IPS-15b (cell line): ENCODE measurements at regions not wholly inside any gene's neighbourhood (a gene's known extent, or its start where the extent isn't known, plus 50 kb on each side); places are given as distances from the start of the nearest gene placed in this dataset.

ENCODE experiments used
- H3K27me3 ChIP-seq: one replicate; pipeline ENCODE4 v1.6.1; 2013; ENCODE audit warnings: low read length; ENCODE audit not compliant: control insufficient read depth, insufficient read depth
- H3K36me3 ChIP-seq: one replicate; pipeline ENCODE4 v1.6.1; 2013; ENCODE audit warnings: low read length; ENCODE audit not compliant: control insufficient read depth, insufficient read depth
- H3K4me1 ChIP-seq: one replicate; pipeline ENCODE4 v1.6.1; 2013; ENCODE audit warnings: mild to moderate bottlenecking, low read length; ENCODE audit not compliant: control insufficient read depth, insufficient read depth
- H3K4me3 ChIP-seq: one replicate; pipeline ENCODE4 v1.5.1; 2013; ENCODE audit warnings: low read depth, low read length
- H3K9ac ChIP-seq: one replicate; pipeline ENCODE4 v1.6.1; 2013; ENCODE audit warnings: low read depth, mild to moderate bottlenecking, low read length
- H3K9me3 ChIP-seq: one replicate; pipeline ENCODE4 v1.6.1; 2013; ENCODE audit warnings: mild to moderate bottlenecking, low read length; ENCODE audit not compliant: control insufficient read depth, insufficient read depth

GRCh38 chr15:29926083-29926388 lies 103.8 kb upstream of the TJP1 start:
- Histone ChIP-seq H3K27me3 (no peaks in the 10 kb centered on the region), H3K9me3 (no peaks in the 10 kb centered on the region), H3K36me3 (no peaks in the 10 kb centered on the region), H3K4me3 (no peak overlapping the region), H3K4me1 (peaks cover 11% of the 10 kb centered on the region), H3K9ac (no peak overlapping the region)

- Histone ChIP-seq H3K4me3 (no peak overlapping the region), H3K4me1 (peaks cover 15% of the 10 kb centered on the region), H3K36me3 (no peaks in the 10 kb centered on the region), H3K27me3 (no peaks in the 10 kb centered on the region), H3K9me3 (no peaks in the 10 kb centered on the region), H3K9ac (no peak overlapping the region)
Observed at GRCh38 chr15:29925227-29926082, 103.2 kb upstream of the TJP1 start.

DNA sequence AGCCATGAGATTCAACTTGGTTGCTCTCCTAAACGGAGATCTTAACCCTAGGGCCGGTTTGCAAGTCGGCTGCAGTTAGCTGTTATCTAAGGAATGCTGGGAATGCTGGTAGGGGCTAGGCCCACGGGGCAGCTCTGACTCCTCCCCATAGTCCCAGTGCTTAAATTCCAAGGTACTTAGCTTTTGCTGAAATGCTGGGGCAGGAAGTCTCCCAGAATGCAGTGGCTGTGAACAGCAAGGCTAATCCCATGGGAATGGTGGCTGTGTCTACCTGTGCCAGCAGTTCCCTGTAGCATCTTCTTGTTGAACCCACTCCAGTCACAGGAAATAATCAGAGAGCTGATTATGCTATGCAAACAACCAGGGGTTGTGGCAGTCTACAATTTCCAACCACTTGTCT lies 102.5 kb upstream of the TJP1 start:
- H3K36me3 ChIP-seq = no peaks in the 10 kb centered on the region
- peaks cover 17% of the 10 kb centered on the region for H3K4me1 ChIP-seq
- H3K27me3 ChIP-seq = no peaks in the 10 kb centered on the region
- no peaks in the 10 kb centered on the region for H3K9me3 ChIP-seq
- H3K4me3 ChIP-seq = no peak overlapping the region
- no peak overlapping the region for H3K9ac ChIP-seq

DNA sequence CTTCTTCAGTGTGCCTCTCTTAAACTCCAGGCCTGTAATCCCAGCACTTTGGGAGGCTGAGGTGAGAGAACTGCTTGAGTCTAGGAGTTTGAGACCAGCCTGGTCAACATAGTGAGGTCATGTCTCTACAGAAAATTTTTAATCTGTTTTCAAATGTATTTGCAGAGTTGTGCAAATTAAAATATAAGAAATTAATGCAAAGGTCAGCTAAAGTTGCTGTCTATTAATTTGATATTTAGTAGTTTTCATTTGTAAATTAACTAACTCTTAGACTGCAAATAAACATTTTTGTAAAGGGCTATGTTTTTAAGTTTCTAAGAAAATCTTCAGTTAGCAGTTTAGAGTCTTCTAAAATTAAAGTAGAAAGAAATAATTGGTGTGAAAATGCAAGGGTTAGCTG lies 99.9 kb upstream of the TJP1 start:
- H3K36me3 ChIP-seq = no peaks in the 10 kb centered on the region
- H3K4me1 ChIP-seq = peaks cover 19% of the 10 kb centered on the region
- no peaks in the 10 kb centered on the region for H3K9me3 ChIP-seq
- no peak overlapping the region for H3K4me3 ChIP-seq
- no peak overlapping the region for H3K9ac ChIP-seq
- no peaks in the 10 kb centered on the region for H3K27me3 ChIP-seq

- Histone ChIP-seq H3K36me3 (no peaks in the 10 kb centered on the region), H3K9me3 (no peaks in the 10 kb centered on the region), H3K4me3 (no peak overlapping the region), H3K9ac (no peak overlapping the region), H3K4me1 (peaks cover 19% of the 10 kb centered on the region), H3K27me3 (no peaks in the 10 kb centered on the region)
Observed at GRCh38 chr15:29921130-29921601, 98.9 kb upstream of the TJP1 start.

DNA sequence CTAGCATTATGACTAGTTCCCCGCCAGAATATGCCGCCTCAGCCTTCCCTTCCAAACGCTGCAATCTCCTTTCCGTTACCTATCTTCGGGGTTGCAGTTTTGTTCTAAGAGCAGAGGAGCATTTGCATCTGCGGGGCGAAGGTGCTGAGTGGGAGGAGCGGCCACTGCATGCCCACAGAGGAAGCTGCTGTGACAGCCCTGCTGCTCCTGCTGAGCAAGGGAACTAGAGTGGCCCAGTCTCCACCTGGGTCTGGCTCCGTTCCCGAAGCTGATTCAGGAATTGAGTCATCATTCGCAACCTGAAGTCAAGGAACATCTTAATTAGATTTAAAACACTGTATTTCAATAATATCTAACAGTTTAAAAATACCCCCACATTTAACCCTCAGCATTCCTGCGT lies 98.2 kb upstream of the TJP1 start:
- Histone ChIP-seq H3K9me3 (no peaks in the 10 kb centered on the region), H3K4me3 (no peak overlapping the region), H3K9ac (no peak overlapping the region), H3K27me3 (no peaks in the 10 kb centered on the region), H3K4me1 (peaks cover 19% of the 10 kb centered on the region), H3K36me3 (no peaks in the 10 kb centered on the region)

DNA sequence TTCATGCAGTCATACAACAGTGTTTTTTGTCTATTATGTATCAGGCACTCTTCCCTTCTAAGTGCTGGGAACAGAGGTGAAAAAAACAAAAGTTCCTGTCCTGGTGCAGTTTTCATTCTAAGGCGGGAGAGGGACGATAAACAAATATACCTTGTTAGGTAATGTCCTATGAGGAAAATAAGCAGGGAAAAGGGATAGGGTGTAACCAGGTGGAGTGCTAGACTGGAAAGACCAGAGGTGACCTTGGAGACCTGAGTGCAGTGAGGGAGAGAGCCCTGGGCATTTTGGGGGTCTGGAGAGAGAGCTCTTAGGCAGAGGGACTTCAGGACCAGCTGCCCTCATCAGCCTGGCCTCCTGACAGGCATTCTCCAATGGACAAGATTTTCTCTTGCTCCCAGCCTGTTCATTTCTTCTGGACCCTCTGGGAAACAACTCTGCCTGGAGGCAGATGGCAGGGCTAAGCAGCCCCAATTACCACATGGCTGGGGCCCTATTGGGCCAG lies 97.2 kb upstream of the TJP1 start:
- H3K9me3 ChIP-seq = no peaks in the 10 kb centered on the region
- no peak overlapping the region for H3K9ac ChIP-seq
- no peak overlapping the region for H3K4me3 ChIP-seq
- no peaks in the 10 kb centered on the region for H3K27me3 ChIP-seq
- H3K4me1 ChIP-seq = peaks cover 15% of the 10 kb centered on the region
- H3K36me3 ChIP-seq = no peaks in the 10 kb centered on the region

DNA sequence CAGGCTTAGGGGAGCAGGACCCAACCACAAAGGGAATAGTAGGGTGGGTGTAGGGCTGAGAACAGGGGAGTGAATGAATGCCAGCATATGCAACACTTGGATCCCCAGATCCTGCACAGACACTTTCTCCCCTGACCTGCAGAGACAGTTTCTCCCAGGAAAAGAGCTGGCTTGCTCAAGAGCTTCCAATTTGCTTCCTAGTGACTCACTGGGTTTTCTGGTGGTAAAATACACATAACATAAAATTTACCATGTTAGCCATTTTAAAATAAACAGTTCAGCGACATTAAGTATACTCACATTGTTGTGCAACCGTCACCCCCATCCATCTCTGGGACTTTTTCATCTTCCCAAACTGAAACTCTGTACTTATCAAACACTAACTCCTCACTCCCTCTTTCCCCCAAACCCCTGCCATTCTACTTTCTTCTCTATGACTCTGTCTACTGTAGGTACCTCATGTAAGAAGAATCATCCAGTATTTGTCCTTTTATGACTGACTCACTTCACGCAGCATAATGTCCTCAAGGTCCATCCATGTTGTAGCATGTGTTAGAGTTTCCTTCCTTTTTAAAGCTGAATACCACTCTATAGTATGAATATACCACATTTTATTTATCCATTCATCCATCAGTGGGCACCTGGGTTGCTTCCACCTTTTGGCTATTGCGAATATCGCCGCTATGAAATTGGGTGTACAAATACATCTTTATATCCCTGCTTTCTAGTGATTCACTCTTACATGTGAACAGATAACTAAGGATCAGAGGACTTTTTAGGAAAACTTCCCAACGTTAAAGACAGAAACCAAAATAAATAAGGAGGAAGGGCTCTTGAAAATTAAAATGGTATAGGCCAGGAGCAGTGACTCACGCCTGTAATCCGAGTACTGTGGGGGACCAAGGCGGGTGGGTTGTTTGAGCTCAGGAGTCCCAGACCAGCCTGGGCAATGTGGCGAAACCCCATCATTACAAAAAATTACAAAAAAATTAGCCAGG lies 95.6 kb upstream of the TJP1 start:
- Histone ChIP-seq H3K4me3 (no peak overlapping the region), H3K9me3 (no peaks in the 10 kb centered on the region), H3K27me3 (no peaks in the 10 kb centered on the region), H3K9ac (no peak overlapping the region), H3K36me3 (no peaks in the 10 kb centered on the region), H3K4me1 (peaks cover 14% of the 10 kb centered on the region)

DNA sequence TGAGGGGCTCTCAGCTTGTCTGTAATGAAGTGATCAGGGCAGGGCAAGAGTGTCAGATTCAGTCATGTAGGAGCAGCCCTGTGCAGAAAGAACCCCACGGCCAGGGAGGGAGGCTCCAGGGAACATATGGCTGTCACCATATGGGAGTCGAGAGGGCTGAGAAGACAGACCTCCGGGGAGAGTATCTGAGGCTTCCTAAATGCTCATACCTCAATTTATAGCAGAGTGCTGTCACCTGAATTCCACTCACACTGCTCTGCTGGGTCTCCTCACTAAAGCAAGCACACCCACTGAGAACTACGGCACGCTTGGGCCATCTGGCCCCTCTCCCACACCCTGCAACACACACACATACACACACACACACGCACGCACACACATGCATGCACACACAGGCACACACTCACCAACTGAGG lies 92.3 kb upstream of the TJP1 start:
- H3K36me3 ChIP-seq = no peaks in the 10 kb centered on the region

DNA sequence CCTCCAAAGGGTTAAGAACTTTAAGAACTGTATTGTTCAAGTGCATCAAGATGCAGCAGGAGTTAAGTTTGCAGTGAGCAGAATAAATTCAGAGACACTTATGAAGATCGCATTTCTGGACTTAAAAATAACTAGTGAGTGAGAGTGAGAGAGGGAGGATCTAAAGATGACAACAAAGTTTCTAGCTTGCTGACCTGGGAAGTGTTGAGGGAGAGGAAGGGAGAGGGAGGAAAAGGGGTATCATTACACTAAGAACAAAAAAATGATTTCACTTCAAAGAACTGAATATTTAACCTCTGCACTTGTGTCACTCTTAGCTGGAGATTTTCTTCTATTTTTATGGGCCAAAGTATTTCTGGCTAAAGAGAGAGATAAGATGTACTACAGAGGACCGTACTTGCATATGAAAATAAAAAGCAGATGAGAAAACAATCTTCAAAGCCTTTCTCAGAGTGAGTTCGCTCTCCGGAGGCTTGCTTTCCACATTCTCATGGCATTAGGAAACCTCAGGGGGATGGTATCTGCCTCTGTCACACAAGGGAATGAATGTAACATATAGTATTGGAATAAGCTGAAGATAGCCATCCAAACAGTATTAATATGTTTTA lies 91.4 kb upstream of the TJP1 start:
- Histone ChIP-seq H3K9me3 (no peaks in the 10 kb centered on the region), H3K27me3 (no peaks in the 10 kb centered on the region), H3K4me1 (peaks cover 3% of the 10 kb centered on the region), H3K36me3 (no peaks in the 10 kb centered on the region), H3K4me3 (no peak overlapping the region), H3K9ac (no peak overlapping the region)

More for the DNA sequence above, 92.3 kb upstream of the TJP1 start:
- Histone ChIP-seq H3K9ac (no peak overlapping the region), H3K4me3 (no peak overlapping the region), H3K9me3 (no peaks in the 10 kb centered on the region), H3K27me3 (no peaks in the 10 kb centered on the region), H3K4me1 (peaks cover 5% of the 10 kb centered on the region)

DNA sequence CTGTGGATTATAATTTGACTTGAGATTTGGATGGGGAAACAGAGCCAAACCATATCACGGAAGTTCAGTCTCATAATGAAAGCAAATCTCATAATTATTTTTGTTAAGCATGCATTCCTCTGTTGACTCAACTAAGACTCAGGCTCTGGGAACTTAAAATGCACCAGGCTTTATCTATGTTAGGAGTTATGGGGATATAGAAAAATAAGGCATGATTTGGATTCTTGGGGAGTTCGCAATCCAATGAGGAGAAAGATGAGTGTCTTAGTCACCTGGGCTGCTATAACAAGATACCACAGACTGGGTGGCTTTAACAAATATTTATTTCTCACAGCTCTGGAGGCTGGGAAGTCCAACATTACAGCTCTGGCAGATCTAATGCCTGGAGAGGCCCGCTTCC lies 89.4 kb upstream of the TJP1 start:
- Histone ChIP-seq H3K36me3 (no peaks in the 10 kb centered on the region), H3K9ac (no peak overlapping the region), H3K9me3 (no peaks in the 10 kb centered on the region), H3K27me3 (no peaks in the 10 kb centered on the region), H3K4me3 (no peak overlapping the region), H3K4me1 (peaks cover 3% of the 10 kb centered on the region)
